Right ventricle myocardium superior (tissue), 1 donor: ENCODE measurements at regions not wholly inside any gene's neighbourhood (a gene's known extent, or its start where the extent isn't known, plus 50 kb on each side); places are given as distances from the start of the nearest gene placed in this dataset.

Experiments
- ATAC-seq: fragments of 200-7000 bp; cut with Tn5 transposase; one replicate; pipeline ENCODE4 v1.9.1; 2020; ENCODE audit warnings: mild to moderate bottlenecking; ENCODE audit not compliant: poor library complexity
- DNase-seq: peaks from one replicate; pipeline ENCODE4 v3.0.0-alpha.2; 2020
- intact Hi-C: fragments of 100-400 bp; cut with DNase I; formaldehyde crosslinking; loops from one replicate; pipeline ENCODE4 v1.11.2; 2022
- donor health status: DM: no; HTN: yes; CAD: no; lungs with severe emphysema.

DNA sequence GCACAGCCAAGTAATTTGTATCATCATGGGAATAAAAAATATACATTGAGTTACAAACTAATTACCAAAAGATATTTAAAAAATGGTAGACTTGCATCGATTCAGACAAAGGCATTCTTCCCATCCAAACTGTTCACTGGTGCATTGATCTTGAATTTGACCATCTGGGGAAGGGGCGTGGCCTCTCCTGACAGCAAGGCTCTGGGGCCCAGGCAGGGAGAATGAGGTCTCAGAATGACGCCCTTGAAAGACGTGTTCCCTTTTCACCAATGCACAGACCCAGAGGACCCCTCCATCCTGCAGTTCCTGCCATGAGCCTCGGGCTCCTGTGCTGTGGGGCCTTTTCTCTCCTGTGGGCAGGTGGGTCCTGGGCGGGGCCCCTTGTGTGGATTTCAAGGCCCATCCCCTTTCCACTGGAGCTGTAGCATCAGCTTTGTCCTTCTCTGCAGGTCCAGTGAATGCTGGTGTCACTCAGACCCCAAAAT, 91.1 kb upstream of the PRSS58 start:
- DNase-seq (no peak), ATAC-seq (no peak)
- intact Hi-C loops, result no loop called here

DNA sequence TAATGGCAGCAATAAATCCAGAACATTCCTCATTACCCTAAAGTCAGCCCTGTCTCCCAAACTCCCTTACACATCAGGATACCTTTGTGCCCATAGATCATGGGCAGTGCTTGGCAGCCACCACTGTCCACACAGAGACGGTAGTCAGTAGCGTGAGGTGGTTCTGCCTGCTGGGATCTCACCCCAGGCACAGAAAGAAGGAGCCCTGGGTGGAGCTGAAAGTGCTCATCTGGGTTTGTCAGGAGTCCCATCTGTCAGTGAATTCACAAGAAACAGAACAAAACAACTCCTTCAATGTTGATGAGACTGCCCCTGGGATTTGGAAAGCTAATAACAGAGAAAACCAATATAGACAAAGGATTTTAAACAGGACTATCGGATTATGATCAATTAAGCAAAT, 90.2 kb upstream of the PRSS58 start:
- intact Hi-C loops, result no loop called here
- ATAC-seq, result no peak
- no peak for DNase-seq

DNA sequence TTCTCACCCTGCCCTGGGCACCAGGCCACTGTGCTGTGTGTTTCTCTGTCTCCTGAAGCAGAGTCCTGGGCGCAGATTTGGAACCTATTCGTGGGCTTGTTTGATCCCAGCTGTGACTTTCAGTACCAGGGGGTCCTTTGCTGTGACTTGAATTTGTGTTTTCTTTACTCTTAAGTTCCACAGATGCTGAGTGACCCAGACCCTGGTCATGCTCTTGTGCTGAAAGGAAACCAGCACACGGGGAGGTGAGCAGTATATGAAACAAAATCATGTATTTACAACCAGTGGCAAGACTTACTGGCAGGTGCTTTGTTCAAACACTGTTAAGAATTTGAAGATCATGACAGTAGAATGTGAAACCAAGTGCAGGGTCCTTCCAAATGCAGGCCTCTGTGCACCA, 89.2 kb upstream of the PRSS58 start:
- ATAC-seq (no peak), DNase-seq (no peak)
- intact Hi-C loops, result no loop called here

DNA sequence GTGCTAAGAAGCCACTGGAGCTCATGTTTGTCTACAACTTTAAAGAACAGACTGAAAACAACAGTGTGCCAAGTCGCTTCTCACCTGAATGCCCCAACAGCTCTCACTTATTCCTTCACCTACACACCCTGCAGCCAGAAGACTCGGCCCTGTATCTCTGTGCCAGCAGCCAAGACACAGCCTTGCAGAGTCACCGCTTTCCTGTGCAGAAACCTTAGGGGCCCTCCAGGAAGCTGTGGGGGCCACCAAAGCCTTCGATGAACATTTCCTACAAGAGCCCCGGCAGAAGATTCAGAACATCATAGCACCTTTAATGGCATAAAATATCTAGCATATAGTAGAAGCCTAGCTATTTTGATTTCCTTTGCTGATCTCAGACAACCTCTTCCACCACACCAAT, 88.0 kb upstream of the PRSS58 start:
- ATAC-seq, result no peak
- intact Hi-C loops, result no loop called here

DNA sequence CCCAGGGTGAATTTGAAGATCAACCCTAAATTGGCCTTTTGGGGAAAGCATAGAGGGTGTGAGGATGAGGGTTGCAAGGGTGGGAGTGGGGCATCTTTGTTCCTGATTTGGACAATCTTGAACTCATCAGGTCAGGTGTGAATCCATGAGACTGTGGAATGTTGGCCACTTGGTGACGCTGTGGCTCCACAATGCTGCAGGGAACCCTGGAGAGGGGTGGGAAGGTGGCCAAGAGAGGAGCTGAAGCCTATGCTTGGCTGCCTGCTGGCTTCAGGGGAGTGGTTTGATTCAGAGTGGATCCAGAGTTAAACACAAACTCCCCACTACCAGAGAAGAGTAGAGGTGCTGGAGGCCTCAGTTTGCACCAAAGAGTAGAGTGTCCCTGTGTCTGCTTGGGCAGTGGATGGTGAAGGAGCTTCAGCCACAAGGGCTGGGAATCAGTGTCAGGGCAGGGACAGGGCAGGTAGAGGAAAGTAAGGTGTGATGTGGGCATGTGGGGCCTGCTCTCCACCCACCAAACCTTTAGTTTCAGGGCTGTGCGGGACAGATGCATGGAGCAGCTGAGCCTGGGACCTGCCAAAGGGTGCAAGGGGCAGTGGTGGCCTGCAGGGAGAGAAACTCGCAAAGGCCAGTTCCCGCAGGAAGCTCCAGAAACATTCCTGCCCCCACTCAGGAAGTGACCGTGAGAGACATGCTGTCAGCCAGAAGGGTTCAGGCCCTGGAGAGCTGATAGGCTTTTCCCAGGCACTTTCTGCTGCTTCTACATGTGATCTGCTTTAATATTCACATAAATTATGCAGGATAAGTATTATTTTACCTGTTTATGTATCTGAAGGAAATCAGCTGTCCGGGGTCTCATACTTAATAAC, 81.0 kb upstream of the PRSS58 start:
- ATAC-seq (no peak), DNase-seq (no peak)
- intact Hi-C loops, result no loop called here

More for the DNA sequence above, 88.0 kb upstream of the PRSS58 start:
- no peak for DNase-seq

DNA sequence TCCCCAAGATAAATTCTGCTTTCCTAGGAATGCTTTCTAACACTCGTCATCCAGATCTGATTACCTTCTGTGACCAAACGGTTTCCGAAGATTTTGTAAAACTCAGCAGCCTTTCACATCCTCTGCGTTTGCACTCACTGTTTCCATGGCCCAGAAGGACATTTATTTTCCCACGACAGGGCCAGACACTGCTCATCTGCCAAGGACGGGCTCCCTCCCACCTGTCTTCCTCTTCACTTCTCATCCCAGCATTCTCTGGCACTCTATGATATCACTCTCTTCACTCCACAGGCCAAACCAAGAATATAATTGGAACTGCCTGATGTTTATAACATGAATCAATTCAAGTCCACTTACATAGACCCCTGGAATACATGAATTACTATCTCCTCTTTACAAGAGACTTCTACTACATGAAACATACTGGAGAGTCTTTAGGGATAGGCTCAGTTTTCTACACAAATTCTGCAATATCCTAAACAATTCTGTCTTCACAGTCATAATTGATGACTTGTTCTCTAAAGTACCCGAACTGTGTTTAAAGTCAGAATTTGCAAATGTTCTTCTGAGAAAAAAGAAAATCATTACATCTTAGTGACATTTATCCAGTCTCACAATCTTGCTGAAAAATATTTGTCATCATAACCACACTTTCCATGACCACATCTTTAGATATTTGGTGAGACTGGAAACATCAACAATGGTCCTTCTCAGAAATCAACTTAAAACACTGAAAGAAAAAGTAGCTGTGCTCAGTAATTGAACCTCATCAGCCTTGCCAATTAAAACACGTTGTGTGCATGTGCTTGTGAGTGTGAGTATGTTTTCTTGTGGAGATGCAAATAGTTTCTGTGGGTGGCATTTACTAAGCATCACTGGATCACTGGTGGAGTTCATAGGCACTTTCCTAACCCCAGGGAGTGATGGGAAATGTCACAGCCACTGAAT, 79.5 kb upstream of the PRSS58 start:
- no peak for DNase-seq
- intact Hi-C loops, result no loop called here

DNA sequence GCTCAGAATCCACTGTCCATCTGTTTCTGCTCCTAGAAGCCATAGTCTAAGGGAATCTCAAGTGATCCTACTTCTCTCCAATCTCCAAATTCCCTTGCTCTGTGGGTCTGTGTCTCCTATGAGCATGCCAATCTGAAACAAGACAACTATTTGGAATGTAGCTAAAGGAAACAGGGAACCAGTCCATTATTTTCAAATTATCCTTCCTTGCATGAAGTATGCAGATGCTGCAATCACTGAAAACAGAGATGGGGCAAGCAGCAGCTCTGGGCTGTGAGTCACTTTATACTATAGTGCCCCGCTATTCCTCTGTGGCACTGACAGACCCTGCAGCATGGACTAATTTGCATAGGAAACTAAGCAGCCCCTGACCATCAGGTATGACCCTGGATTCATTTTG, 76.9 kb upstream of the PRSS58 start:
- intact Hi-C loops, result no loop called here
- no peak for DNase-seq
- ATAC-seq, result no peak

More for the DNA sequence above, 79.5 kb upstream of the PRSS58 start:
- ATAC-seq, result no peak

DNA sequence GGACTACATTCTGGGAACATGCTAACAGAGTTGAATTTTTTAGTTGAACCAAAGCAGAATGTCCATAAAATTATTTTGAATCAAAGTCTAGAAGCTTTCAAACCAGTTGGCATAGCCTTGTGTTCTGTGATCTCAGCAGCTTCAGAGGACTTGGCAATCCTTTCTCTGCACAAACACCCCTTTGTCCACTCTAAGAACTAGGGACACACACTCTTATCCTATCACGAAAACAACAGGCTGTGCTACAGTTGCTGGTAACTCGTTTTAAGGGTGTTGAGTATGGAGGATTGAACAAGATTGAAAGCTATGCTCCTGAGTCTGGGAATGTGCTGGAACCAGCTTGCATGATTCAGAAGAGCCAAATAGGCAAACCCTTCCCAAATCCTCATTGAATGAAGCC, 76.4 kb upstream of the PRSS58 start:
- DNase-seq (no peak), ATAC-seq (no peak)
- intact Hi-C loops, result no loop called here

DNA sequence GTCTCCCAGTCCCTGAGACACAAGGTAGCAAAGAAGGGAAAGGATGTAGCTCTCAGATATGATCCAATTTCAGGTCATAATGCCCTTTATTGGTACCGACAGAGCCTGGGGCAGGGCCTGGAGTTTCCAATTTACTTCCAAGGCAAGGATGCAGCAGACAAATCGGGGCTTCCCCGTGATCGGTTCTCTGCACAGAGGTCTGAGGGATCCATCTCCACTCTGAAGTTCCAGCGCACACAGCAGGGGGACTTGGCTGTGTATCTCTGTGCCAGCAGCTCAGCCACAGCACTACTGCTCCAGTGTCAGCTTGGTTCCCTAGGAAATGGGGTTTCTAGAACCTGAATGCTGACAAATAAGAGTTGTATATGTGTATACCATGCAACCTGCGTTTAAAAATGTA, 74.6 kb upstream of the PRSS58 start:
- DNase-seq, result no peak
- no peak for ATAC-seq
- intact Hi-C loops, result no loop called here

DNA sequence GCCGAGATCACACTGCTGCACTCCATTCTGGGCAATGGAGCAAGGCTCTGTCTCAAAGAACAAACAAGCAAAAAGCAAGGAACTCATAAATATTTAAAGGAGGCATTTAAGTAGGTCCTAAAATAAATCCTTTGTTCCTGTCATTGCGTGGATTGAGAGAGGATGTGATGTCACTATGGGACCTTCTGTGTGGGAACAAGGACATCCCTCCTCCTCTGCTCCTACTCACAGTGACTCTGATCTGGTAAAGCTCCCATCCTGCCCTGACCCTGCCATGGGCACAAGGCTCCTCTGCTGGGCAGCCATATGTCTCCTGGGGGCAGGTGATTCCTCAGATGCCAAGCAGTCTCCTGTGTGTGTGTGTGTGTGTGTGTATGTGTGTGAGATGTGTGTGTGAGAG, 74.1 kb upstream of the PRSS58 start:
- intact Hi-C loops, result no loop called here
- DNase-seq (no peak), ATAC-seq (no peak)

DNA sequence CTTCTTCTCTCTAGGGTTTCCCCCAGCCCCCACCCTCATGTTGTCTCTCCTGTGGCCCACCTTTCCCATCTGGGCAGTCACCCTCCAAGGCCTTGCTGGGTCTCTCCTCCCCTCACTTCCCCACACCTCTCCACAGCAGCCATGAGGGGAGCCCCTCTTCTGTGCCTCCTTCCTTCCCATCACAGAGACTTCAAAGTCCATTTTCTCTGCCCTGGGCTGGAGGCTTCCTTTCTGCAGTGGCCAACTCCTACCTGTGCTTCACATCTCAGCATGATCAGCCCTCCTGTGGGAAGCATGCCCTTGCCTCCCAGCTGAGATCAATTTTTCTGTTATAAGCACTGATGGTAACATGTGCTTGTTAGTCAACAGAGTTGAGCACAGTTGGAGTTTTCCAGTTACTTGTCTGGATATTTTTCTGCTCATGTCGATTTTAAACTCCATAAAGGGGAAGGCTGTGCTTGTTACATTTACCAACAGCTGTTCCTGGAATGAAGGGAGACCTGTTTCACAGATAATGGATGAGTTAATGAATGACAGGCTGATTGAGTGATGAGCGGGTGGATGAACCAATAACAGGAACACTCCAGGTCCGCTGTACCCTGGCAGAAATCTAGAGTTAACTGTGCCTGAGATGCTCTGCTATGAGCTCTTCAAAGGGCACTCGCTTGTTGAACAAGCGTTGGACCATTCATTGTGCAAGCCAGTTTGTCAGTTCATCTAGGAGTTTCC, 71.4 kb upstream of the PRSS58 start:
- no peak for ATAC-seq
- intact Hi-C loops, result no loop called here

DNA sequence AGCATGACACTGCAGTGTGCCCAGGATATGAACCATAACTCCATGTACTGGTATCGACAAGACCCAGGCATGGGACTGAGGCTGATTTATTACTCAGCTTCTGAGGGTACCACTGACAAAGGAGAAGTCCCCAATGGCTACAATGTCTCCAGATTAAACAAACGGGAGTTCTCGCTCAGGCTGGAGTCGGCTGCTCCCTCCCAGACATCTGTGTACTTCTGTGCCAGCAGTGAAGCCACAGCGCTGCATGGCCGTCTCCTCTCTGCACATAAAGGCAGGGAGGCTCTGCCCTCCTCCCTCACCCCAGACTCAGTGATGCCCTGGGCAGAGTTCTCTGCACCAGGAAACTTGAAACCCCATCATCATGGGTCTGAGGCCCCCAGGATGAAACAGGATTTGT, 70.7 kb upstream of the PRSS58 start:
- ATAC-seq (no peak), DNase-seq (no peak)
- intact Hi-C loops, result no loop called here

More for the DNA sequence above, 71.4 kb upstream of the PRSS58 start:
- no peak for DNase-seq

DNA sequence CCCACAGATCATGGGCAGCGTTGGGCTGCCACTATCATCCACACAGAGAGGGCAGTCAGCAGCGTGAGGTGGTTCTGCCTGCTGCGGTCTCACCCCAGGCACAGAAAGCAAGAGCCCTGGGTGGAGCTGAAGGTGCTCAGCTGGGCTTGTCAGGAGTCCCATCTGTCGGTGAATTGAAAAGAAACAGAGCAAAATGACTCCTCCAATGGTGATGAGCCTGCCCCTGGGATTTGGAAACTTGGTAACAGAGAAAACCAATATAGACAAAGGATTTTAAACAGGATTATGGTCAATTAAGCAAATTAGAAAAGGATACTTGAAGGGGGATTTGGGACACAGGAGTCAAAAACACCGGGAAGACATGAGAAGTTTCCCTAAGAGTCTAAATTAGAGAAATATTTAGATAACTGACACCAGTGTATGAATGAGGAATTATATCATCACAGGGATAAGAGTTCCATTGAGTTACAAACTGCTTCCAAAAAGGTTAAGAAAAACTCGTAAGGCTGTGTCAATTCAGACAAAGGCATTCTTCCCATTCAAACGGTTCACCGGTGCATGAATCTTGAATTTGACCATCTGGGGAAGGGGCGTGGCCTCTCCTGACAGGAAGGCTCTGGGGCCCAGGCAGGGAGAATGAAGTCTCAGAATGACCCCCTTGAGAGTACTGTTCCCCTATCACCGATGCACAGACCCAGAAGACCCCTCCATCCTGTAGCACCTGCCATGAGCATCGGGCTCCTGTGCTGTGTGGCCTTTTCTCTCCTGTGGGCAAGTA, 70.0 kb upstream of the PRSS58 start:
- intact Hi-C loops, result no loop called here
- DNase-seq (no peak), ATAC-seq (no peak)

DNA sequence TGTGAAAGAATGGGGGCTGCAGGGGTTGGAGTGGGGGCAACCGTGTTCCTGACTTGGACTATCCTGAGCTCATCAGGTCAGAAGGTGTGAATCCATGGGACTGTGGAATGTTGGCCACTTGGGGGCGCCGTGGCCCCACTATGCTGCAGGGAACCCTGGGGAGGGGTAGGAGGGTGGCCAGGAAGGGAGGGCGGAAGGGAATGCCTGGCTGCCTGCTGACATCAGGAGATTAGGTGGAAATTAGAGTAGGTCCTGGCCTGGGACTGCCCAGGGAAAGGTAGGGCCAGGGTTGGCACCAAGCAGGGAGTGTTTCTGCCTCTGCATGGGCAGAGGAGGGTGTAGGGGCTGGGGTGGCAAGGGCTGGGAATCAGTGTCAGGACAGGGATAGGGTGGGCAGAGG, 65.8 kb upstream of the PRSS58 start:
- intact Hi-C loops, result no loop called here
- DNase-seq, result no peak
- ATAC-seq, result no peak

DNA sequence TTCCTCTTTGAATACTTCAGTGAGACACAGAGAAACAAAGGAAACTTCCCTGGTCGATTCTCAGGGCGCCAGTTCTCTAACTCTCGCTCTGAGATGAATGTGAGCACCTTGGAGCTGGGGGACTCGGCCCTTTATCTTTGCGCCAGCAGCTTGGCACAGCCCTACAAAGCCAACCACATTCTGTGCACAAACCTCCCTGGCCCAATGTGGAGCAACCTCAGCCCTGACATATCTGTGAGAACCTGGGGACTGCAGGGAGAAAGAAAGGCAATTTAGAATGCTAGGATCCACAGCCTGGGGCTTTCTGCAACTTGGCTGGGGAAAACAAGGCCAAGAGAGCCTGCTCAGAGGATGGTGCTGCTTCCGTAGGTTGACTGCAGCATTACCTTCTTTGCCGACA, 63.5 kb upstream of the PRSS58 start:
- DNase-seq, result no peak
- intact Hi-C loops, result no loop called here
- ATAC-seq, result no peak

DNA sequence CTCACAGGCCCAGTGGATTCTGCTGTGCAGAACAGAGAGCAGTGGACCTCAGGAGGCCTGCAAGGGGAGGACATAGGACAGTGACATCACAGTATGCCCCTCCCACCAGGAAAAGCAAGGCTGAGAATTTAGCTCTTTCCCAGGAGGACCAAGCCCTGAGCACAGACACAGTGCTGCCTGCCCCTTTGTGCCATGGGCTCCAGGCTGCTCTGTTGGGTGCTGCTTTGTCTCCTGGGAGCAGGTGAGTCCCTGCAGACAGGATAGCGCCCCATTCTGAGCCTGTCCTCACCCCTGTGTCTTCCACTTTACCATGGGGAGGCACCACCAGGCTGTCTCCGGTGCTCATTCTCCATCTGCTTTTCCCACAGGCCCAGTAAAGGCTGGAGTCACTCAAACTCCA, 63.0 kb upstream of the PRSS58 start:
- intact Hi-C loops, result no loop called here
- ATAC-seq (no peak), DNase-seq (no peak)

DNA sequence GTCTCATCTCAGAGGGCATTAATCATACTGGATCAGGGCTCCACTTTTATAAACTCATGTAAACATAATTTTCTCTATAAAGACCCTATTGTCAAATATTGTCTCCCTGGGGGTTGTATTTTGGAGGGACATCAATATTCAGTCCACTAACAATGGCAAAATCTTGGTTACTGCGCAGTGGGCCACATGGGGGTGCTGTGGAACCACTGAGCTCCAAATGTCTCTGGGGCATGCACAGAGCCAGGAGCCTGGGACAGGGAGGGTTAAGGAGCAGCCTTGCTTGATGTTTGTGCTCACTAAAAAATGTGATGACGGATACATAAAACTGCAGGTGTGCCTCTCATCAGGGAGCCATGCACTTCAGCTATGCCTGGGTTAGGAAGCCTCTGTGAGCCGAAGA, 62.1 kb upstream of the PRSS58 start:
- intact Hi-C loops, result no loop called here
- no peak for DNase-seq
- ATAC-seq, result no peak

DNA sequence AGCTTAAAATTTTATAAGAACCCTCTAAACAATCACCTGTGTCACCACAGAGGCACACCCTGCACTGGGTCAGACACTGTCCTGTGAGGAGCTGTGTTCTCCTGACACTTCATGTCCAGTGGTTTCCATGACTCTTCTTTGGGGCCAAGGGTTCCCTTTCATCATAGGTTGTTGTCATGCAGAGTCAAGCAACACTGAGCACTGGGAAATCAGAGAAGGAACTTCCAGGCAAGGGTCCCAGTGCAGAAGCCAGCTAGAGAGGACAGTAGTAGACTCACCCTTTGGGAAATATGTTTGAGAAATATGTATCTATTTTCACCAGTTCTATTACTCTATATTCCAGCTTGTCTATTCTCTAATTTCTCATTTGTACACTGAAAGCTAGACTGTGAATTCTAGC, 56.4 kb upstream of the PRSS58 start:
- intact Hi-C loops, result no loop called here
- DNase-seq (no peak), ATAC-seq (no peak)
